H1 (cell line): ENCODE measurements at regions not wholly inside any gene's neighbourhood (a gene's known extent, or its start where the extent isn't known, plus 50 kb on each side); places are given as distances from the start of the nearest gene placed in this dataset.

Experiments
- CBX5 ChIP-seq: fragments of 300-800, 300-1000 bp; sonication (generic); IDR thresholded peaks from 2 replicates; pipeline ENCODE4 v1.7.1; 2016; ENCODE audit warnings: antibody characterized with exemption, low read length, low read depth
- CREB1 ChIP-seq: IDR thresholded peaks from 2 replicates; pipeline ENCODE4 v1.6.1; 2012; ENCODE audit warnings: inconsistent platforms
- TEAD4 ChIP-seq: IDR thresholded peaks from 2 replicates; pipeline ENCODE4 v1.6.1; 2012; ENCODE audit warnings: low read depth, low read length, inconsistent platforms, mixed read lengths

DNA sequence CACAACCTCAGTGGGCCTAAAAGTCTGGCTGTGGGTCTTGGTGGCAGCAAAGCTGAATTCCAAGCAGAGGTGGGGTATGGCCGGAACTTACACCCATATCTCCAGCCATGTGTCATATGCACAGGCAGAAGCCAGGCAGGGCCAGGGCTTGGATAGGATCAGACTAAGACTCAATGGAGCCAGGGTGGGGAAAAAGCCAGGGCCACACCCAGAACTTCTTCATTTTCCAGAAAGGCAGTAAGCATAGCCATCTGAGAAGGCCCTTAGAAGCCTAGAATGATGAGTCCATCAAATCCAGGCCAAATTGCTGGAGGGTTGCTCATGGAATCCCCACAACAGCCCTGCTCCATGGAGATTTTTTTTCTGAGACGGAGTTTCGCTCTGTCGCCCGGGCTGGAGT is 116.2 kb upstream of the SRSF6 start:
- TF ChIP-seq CBX5 = no peak
- no peak for TF ChIP-seq TEAD4
- no peak for TF ChIP-seq CREB1
